Keratinocyte (primary cell): ENCODE measurements at regions not wholly inside any gene's neighbourhood (a gene's known extent, or its start where the extent isn't known, plus 50 kb on each side); places are given as distances from the start of the nearest gene placed in this dataset.

Source experiments
- EZH2 ChIP-seq: IDR thresholded peaks from one replicate; pipeline ENCODE4 v1.6.1; 2012; ENCODE audit warnings: inconsistent platforms, mild to moderate bottlenecking, low read length, moderate library complexity
- TF ChIP-seq, protein P1 (sequence below), 3 experiments: IDR thresholded peaks in 1 of 3; conservative IDR thresholded peaks in 1 of 3; optimal IDR thresholded peaks in 1 of 3; 2 replicates in 2 of 3; 3 replicates in 1 of 3; pipeline versions ENCODE3 to v1.5.1; 2011; ENCODE audit warnings: low read length in 3 of 3, mild to moderate bottlenecking in 3 of 3, moderate library complexity in 2 of 3, control low read depth in 1 of 3, inconsistent platforms in 1 of 3; ENCODE audit not compliant: insufficient read depth in 2 of 3; ENCODE audit errors: extremely low read depth in 1 of 3

GRCh38 chr5:124844371-124844920, 98.0 kb upstream of the ZNF608 start:
- TF ChIP-seq, protein P1, sequence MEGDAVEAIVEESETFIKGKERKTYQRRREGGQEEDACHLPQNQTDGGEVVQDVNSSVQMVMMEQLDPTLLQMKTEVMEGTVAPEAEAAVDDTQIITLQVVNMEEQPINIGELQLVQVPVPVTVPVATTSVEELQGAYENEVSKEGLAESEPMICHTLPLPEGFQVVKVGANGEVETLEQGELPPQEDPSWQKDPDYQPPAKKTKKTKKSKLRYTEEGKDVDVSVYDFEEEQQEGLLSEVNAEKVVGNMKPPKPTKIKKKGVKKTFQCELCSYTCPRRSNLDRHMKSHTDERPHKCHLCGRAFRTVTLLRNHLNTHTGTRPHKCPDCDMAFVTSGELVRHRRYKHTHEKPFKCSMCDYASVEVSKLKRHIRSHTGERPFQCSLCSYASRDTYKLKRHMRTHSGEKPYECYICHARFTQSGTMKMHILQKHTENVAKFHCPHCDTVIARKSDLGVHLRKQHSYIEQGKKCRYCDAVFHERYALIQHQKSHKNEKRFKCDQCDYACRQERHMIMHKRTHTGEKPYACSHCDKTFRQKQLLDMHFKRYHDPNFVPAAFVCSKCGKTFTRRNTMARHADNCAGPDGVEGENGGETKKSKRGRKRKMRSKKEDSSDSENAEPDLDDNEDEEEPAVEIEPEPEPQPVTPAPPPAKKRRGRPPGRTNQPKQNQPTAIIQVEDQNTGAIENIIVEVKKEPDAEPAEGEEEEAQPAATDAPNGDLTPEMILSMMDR (optimal IDR thresholded peaks at IDR 0.05 in 1 of 3, IDR thresholded peaks at IDR 0.05 in 1 of 3, conservative IDR thresholded peaks at IDR 0.05 in 1 of 3; ENCODE audit: extremely low read depth in 1 of 3, insufficient read depth in 2 of 3, low read length in 3 of 3), result no peak
- no peak for TF ChIP-seq EZH2
